M059J (cell line): ENCODE measurements at regions not wholly inside any gene's neighbourhood (a gene's known extent, or its start where the extent isn't known, plus 50 kb on each side); places are given as distances from the start of the nearest gene placed in this dataset.
"Not testable (repeated sequence)": the region's sequence is repeated elsewhere in the genome, so short reads cannot be mapped to it uniquely, and the experiment has no call there.

Experiments used
- DNase-seq: peaks from one replicate; pipeline ENCODE4 v3.0.0-alpha.2; 2012; ENCODE audit warnings: low read depth

GRCh38 chr5:21603796-21604195 is 1249.3 kb downstream of the CDH12 start:
- DNase-seq, result no peak

- DNase-seq, result no peak
These were observed 1258.6 kb downstream of the CDH12 start for GRCh38 chr5:21594566-21594965.

DNA sequence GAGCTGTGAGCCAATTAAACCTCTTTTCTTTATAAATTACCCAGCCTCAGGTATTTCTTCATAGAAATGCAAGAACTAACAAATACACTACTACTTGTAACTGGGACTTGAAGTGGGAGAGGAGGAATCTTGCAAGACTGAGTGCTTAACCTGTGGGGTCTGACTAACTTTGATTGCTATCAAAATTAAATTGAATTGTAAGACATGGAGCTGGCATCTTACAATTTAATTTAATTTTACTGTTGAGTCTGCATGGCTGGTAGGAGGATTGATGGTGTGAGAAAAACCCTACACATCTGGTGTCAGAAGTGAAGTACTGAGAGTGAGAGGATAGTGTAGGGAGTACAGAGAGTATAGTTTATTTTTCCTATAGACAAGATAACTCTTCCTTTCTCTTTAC is 1259.9 kb downstream of the CDH12 start:
- DNase-seq, result no peak

- DNase-seq, result no peak
These were observed 1271.6 kb downstream of the CDH12 start for GRCh38 chr5:21581508-21581907.

GRCh38 chr5:21574961-21575360 is 1278.2 kb downstream of the CDH12 start:
- DNase-seq, result no peak

DNA sequence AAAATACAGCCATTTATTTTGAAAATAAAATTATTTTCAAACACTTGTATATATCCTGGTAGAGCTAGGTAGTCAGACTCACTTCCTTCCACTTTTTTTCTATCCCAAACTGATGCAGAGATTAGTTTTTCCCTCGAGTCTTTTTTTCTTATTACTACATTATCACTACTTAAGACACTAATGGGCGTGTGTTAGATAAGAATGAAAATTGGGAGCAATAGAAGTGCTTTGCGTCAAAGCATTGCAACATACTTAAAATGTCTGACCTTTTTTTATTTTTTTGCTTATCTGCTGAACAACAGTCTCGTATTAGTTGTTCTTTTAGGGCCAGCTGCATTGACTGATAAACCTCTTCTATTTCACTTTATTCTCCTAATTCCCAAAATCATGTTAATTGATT is 1278.7 kb downstream of the CDH12 start:
- no peak for DNase-seq

DNA sequence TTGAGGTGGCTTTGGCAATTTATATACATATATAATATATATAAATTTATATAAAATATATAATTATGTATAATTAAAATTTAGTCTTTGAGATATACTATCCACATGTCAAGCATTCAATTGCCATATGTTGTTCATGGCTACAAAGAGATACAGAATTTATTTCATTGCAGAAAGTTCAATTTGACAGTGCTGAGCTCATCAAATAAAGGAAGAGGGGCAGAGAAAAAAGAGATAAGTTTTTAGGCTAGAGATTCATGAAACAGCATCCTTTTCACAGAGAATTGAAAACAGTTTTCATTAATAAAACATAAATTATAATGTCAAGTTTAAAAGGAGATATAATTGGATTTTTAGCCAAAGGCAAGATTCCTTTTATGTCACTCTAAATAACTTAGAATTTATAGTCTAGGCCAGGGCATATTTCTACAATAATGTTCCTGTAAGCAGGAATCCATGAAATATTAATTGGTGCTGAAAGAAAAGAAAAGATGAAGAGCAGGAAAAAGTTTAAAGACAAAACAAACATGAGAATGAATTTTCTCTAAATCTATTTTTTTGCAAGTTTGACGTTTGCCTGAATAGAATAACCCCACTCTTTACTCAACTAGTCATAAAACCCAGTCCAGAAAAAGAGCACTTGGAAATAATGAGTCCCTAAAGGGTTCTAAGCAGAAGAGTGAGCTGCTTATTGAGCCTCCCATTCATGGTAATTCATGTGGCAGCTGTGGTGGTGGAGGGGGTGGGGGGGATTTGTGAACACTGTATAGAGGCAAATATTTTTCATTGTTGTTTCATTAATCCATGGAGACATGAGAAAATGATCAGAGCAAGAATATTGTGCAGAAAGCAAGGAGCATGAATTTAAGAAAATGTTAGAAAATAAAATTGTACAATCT is 1279.5 kb downstream of the CDH12 start:
- no peak for DNase-seq

DNA sequence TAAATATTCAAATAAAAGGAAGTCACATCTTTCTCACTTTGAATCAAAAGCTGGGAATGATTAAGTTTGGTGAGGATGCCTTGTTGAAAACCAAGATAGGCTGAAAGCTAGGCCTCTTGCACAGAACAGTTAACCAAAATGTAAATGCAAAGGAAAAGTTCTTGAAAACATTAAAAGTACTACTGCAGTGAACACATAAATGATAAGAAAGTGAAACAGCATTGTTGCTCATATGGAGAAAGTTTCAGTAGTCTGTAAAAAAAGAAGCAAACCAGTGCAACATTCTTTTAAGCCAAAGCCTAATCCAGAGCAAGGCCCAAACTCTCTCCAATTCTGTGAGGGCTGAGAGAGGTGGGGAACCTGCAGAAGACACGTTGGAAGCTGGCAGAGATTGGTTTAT is 1281.9 kb downstream of the CDH12 start:
- DNase-seq, result not testable (repeated sequence)

DNA sequence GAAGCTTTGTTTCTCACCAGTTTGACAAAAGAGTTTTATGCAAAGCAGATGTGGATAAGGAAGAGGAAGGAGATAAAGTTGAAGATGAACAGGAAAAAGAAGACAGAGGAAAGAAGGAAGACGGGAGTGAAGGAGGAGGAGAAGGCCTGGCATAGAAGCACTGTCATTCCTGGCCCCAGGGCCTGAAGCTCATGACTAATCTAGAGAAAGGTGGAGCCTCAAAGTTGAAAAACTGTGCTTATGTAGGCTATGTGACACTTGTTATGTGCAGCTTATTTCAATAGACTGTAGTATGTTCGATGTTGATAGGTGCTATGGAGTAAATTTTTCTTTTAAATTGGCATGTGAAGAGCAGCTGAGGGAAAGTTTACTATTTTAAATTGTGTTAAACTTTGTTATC is 1294.0 kb downstream of the CDH12 start:
- peak; percentile 65 for DNase-seq

GRCh38 chr5:21552263-21552662 is 1300.9 kb downstream of the CDH12 start:
- not testable (repeated sequence) for DNase-seq

DNA sequence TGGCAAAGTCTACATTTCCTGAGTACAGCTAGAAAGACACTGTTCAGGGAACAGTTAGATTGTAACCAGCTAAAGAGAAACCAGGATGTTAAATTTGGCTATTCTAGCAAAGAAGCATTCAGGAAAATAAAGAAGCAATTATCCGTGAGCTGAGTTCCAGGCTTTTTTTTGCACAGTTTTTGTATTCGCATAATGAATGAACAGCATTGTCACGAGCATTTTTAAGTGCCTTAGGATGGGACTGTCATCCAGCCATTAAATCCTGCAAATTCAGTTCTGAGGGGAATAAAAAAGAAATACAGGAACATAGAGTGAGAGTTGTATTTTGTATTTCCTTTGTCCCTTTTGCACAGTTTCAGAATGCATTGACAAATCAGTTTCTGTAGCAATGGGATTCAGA is 1302.2 kb downstream of the CDH12 start:
- not testable (repeated sequence) for DNase-seq

DNA sequence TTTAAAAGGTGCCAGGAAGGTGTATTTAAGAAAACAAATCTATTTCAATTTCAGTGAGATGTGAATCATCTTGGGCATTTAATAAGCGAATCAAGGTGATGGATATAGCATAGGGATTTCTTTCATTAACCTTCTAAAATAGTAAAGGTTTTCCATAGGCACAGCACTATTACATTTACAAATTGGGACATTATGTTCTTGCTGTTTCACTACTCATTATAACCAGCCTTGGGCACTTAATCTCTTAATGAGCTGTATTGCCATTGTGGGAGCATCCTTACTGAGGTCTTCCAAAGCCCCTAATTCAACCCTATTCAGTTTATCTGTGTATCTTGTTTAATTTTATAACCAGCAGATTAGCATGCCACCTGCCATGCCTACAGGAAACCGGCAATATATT is 1305.5 kb downstream of the CDH12 start:
- DNase-seq, result not testable (repeated sequence)

DNA sequence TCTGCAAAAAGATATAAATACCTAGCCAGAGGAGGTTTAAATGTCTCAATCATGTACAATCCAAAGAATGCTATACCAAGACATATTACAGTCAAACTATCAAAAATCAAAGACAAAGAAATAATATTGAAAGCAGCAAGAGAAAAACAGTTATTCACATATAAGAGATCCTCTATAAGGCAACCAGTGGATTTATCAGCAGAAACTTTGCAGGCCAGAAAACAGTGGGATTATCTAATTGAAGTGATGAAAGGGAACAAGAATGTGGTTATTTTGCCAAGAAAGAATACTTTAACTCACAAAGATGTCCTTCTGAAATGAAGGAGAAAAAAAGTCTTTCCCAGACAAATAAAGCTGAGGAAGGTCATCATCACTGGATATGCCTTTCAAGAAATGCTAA is 1318.0 kb downstream of the CDH12 start:
- DNase-seq, result peak; percentile 2

DNA sequence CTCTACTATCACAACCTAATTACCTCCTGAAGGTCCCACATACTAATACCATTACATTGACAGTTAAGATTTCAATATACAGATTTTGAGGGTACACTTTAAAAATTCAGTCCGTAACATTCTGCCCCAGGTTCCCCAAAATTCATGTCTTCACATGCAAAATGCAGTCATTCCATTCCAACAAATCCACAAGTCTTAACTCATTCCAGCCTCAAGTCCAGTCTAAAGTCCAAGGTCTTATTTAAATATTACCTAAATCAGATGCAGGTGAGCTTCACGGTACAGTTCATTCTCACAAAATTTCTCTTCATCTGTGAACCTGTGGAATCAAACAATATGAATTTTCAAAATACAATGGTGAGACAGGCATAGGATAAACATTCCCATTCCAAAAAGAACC is 1332.0 kb downstream of the CDH12 start:
- DNase-seq, result not testable (repeated sequence)

GRCh38 chr5:21496926-21497325 is 1356.2 kb downstream of the CDH12 start:
- not testable (repeated sequence) for DNase-seq

- not testable (repeated sequence) for DNase-seq
These were observed 1357.1 kb downstream of the CDH12 start for GRCh38 chr5:21496056-21496455.

- not testable (repeated sequence) for DNase-seq
These were observed 1357.9 kb downstream of the CDH12 start for GRCh38 chr5:21495235-21495634.

- not testable (repeated sequence) for DNase-seq
These were observed 1359.1 kb downstream of the CDH12 start for GRCh38 chr5:21494033-21494432.

DNA sequence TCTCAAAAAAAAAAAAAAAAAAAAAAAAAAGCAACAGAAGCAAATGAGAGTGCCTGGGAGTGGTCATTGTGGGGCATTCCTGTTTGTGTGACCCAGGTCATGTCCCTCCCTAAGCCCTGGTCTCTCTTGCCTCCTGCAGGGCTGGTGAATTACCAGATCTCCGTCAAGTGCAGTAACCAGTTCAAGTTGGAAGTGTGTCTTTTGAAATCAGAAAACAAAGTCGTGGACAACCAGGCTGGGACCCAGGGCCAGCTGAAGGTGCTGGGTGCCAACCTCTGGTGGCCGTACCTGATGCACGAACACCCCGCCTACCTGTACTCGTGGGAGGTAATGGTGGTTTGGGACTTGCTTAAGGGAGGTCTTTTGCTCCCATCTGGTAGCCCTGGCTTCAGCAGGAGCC is 1362.0 kb downstream of the CDH12 start:
- not testable (repeated sequence) for DNase-seq

- DNase-seq, result not testable (repeated sequence)
These were observed 1364.3 kb downstream of the CDH12 start for GRCh38 chr5:21488828-21489227.

DNA sequence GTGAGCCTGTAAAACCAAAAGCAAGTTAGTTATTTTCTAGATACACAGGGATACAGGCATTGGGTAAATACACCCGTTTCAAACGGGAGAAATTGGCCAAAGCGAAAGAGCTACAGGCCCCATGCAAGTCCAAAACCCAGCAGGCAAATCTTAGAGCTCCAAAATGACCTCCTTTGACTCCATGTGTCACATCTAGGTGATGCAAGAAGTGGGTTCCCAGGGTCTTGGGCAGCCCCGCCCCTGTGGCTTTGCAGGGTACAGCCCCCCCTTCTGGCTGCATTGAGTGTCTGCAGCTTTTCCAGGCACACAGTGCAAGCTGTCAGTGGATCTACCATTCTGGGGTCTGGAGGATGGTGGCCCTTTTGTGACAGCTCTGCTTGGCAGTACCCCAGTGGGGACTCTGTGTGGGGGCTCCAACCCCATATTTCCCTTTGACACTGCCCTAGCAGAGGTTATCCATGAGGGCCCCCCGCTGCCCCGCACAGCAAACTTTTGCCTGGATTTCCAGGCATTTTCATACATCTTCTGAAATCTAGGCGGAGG is 1367.6 kb downstream of the CDH12 start:
- DNase-seq, result not testable (repeated sequence)

DNA sequence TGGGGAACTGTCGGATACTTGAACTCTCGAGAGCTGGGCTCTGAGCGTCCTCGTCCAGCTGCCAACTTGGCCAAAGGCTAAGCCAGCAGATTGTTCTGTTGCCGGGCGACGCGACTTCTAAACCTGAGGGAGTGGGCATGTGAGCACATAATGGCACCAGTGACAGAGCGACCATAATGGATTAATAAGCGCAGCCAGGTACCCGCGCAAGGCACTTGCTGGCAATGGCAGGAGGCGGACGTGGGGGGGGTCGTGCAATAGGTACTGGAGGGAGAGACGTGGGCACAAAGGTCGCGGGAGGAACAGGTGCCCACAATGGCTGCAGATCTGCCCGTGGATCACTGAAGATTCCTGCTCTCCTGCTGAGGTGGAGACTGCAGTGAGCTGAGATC is 1368.7 kb downstream of the CDH12 start:
- DNase-seq, result not testable (repeated sequence)

DNA sequence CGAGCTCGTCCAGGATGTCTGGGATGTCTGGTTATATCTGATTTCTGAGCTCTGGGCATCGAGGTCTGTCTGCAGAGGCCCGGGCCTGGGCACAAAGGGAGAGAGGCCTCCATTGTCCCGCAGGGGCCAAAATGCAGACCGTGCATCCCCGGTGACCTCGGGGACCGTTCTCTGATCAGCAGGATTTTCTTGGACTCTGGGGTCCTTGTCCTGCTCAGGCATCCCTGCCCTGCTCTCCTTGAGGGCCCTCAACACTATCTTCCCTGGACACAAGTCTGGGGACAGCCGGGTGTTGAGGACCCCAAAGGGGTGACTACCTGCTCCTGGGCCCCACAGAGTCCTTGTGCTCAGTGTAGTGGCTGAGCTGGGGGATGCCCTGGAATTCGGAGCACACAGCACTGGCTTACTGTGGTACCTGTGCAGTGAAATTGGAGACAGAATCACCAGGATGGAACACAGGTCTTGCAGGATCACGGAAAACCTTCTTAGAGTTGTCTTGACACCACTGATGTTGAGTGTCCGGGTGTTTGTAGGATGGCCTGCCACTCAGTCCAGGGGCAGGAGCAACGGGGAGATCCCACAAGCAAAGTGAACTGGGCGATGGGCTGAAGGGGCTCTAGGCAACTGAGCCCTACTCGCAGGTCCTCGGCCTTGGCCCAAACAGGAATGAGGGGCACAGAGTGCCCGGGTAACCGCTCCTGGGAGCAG is 1369.2 kb downstream of the CDH12 start:
- not testable (repeated sequence) for DNase-seq
